ENCODE measurements at regions not wholly inside any gene's neighbourhood (a gene's known extent, or its start where the extent isn't known, plus 50 kb on each side); places are given as distances from the start of the nearest gene placed in this dataset.
"Not testable (repeated sequence)": the region's sequence is repeated elsewhere in the genome, so short reads cannot be mapped to it uniquely, and the experiment has no call there.

- no peak for DNase-seq (ENCODE audit: low read depth in 2 of 2)
These were observed 68.7 kb upstream of the PAX7 start for GRCh38 chr1:18561967-18562366.

DNA sequence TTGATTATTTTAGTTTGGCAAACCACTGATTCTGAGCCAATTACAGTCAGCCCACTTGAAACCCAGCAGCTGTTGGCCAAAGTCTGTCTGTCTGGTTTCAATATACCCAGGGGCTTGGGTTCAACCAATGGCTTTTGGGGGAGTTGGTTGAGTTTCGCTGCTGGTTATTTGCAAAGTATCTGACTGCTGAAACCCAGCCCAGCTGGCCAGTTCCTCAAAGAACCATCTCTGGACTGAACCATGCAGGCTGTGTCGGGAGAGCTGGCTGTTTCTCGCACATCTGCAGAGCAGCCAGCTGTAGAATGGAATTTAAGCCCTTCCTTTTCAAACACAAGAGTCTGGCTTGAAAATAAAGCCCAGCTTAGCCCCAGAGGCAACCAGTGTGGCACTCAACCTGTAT, 66.0 kb upstream of the PAX7 start:
- DNase-seq (ENCODE audit: low read depth in 2 of 2), result no peak

GRCh38 chr1:18565321-18565720, 65.3 kb upstream of the PAX7 start:
- DNase-seq (ENCODE audit: low read depth in 2 of 2), result no peak

DNA sequence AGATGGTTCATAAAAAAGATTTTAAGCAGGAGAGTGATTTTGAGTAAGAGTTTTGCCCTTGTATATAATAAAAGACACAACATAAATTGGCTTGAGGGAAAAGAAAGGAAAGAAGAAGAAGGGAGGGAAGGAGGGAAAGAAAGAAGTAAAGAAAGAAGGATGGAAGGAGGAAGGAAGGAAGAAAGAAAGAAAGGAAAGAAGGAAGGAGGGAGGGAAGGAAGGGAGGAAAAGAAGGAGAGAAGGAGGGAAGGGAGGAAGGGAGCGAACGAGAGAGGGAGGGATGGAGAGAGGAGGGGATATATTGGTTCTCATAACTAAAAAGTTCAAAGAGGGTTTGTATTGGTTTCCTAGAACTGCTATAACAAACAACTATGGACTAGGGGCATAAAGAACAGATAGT, 62.2 kb upstream of the PAX7 start:
- no peak for DNase-seq (ENCODE audit: low read depth in 2 of 2)

- DNase-seq (ENCODE audit: low read depth in 2 of 2), result no peak
These were observed 61.4 kb upstream of the PAX7 start for GRCh38 chr1:18569251-18569650.

- DNase-seq (ENCODE audit: low read depth in 2 of 2), result no peak
These were observed 60.7 kb upstream of the PAX7 start for GRCh38 chr1:18569811-18570545.

GRCh38 chr1:18571275-18571674, 59.4 kb upstream of the PAX7 start:
- no peak for DNase-seq (ENCODE audit: low read depth in 2 of 2)

DNA sequence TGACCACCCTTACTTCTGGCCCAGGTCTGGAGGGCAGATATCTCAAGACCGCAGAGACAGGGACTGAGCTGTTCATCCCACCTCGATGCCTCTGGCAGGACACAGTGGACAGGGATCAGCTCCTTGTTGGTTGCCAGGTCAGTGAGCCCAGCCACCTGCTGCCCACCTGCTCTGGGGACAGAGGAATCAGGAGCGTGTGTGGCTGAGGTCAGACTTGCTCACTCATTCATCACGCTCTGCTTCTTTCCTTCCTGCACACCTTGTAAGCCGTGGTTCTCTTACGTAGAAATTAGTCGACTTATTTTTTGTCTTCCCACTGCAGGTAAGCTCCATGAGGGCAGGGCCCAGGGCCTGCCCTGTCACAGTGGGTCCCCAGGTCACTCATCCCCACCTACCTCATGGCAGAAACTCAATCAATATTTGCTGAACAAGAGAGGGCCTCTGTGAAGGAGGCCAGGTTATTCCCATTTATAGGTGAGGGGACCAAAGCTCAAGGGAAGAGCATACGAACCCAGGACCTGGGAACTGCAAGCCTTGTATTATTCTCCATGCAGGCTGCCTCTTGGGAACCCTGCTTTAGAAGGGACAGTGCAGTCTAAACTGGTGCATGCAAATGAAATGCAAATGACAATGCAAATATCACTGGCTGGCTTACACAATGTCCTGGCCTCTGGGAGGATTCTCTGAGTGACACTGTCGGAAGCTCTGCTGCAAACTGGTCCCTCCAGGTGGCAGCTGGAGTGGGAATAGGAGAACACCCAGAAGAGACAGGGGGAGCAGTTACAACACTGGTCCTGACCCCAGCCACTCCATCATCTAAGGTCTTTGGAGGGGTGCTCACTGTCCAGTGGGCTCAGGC, 58.4 kb upstream of the PAX7 start:
- no peak for DNase-seq (ENCODE audit: low read depth in 2 of 2)

DNA sequence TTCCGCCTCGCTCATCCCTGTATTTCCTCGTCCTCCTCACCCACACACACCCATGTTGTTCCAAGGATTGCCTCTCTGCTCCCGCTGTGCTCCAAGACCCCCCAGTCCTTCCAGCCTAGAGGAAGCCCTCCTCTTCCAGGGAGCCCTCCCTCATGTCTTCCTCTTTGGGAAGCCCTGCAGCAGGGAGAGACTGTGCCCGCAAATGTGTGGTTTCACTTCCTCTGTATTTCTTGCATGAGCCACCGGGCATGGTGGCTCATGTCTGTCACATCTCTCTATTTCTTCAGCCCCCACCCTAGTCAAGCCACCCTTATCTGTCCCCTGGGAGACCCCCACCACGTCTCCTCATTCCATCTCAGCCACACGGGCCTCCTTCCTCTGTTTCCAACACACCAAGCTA, 57.5 kb upstream of the PAX7 start:
- no peak for DNase-seq (ENCODE audit: low read depth in 2 of 2)

DNA sequence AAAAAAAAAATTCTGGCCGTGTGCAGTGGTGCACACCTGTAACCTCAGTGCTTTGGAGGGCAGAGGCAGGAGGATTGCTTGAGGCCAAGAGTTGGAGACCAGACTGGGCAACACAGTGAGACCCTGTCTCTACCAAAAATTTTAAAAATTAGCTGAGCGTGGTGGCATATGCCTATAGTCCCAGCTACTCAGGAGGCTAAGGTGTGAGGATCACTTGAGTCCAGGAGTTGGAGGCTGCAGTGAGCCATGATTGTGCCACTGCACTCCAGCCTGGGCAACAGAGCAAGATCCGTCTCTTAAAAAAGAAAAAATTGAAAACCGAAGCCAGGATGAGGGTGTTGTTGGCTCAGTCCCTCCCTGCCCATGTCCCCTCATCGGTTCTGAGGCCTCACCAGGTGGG, 55.9 kb upstream of the PAX7 start:
- DNase-seq (ENCODE audit: low read depth in 2 of 2), result no peak

- peak; percentile 3 to 5 for DNase-seq (ENCODE audit: low read depth in 2 of 2)
These were observed 55.0 kb upstream of the PAX7 start for GRCh38 chr1:18575620-18576019.

GRCh38 chr1:18578271-18578670, 52.4 kb upstream of the PAX7 start:
- no peak for DNase-seq (ENCODE audit: low read depth in 2 of 2)

GRCh38 chr1:18579267-18579666, 51.4 kb upstream of the PAX7 start:
- DNase-seq (ENCODE audit: low read depth in 2 of 2), result not testable (repeated sequence)

DNA sequence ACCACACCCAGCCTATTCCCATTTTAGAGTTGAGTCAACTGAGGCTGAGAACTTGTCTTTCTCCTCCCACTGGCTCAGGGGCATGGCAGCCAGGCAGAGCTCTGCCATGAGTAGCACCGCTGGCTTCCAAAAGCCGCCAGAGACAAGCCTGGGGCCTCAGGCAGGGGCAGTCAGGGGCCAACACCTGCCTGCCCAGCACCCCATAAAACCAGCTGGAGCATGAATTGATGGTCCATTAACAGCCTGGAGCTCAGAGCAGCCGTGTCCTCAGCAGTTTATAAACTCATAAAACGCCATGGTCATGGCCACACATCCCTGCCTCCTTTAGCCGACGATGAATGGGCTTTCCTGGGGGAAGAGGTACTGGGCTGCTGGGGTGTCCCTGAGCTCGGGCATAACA, 50.6 kb upstream of the PAX7 start:
- DNase-seq (ENCODE audit: low read depth in 2 of 2), result no peak

DNA sequence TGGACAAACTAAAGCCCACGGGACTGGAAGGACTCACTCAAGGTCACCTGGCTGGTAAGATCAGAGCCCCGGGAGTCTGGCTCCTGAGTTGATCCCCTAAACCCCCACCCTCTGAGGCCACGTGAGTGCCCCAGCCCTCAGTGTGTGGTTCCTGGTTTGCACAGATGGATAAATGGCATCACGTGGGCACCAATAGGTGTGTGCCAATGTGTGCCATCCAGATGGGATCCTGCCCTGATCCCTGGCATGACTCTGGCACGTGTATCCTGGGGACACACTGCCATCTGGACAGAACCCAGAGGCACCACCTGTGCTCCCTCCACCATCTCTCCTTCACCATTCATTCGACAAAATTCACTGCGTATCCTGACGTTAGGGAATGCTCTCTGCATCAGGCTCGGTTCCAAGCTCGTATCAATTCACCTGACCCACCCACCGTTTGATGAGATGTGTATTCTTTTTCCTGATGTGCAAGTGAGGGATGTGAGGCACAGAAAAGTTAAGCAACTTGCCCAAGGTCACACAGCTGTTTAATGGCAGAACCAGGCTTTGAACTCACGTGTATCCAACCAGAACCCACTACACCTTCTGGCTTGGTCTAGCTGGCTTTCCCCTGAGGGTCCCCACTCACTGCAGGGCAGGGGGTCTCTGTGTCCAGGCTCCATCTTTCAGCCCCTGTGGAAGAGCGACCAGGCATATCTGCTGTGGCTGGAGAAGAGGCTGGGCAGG, 49.8 kb upstream of the PAX7 start:
- DNase-seq (ENCODE audit: low read depth in 2 of 2), result no peak
